GM13976 (cell line): ENCODE measurements at regions not wholly inside any gene's neighbourhood (a gene's known extent, or its start where the extent isn't known, plus 50 kb on each side); places are given as distances from the start of the nearest gene placed in this dataset.
"Not testable (repeated sequence)": the region's sequence is repeated elsewhere in the genome, so short reads cannot be mapped to it uniquely, and the experiment has no call there.

Source experiments
- DNase-seq: peaks from one replicate; pipeline ENCODE4 v3.0.0; 2012; ENCODE audit warnings: low spot score
- CTCF ChIP-seq: IDR thresholded peaks from 2 replicates; pipeline ENCODE4 v1.5.1; 2012; ENCODE audit warnings: borderline replicate concordance, mild to moderate bottlenecking; ENCODE audit not compliant: insufficient read depth; ENCODE audit errors: extremely low read depth, missing control alignments, control extremely low read depth
- in situ Hi-C: fragments of 300-500 bp; cut with MboI; formaldehyde crosslinking; loops from one replicate; pipeline ENCODE4 v1.12.0; 2022; ENCODE audit warnings: low sequenced_read_pairs, mixed read lengths, inconsistent platforms; ENCODE audit not compliant: unreplicated experiment

GRCh38 chr21:15301014-15301413 lies 236.2 kb upstream of the NRIP1 start:
- no peak for TF ChIP-seq CTCF
- no peak for DNase-seq
- in situ Hi-C loops = no loop called here

DNA sequence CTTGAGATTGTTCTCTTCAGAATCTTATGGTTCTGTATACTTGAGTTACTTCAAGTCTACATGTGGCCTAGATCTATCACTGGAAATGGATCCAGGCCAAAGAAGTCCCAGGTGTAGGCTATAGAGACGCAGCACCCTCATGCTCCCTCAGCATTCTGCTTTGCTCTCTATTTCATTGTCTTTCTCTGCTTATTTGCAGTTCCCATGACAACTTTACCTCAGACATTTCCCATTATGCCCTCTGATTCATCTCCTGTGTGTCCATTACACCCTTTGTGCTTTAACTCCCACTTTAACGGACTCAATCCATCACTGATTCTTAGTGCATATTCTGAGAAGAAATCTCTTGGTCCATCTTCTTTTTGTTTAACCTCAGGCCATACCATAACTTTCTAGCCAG lies 236.9 kb upstream of the NRIP1 start:
- DNase-seq = no peak
- in situ Hi-C loops = no loop called here
- no peak for TF ChIP-seq CTCF

DNA sequence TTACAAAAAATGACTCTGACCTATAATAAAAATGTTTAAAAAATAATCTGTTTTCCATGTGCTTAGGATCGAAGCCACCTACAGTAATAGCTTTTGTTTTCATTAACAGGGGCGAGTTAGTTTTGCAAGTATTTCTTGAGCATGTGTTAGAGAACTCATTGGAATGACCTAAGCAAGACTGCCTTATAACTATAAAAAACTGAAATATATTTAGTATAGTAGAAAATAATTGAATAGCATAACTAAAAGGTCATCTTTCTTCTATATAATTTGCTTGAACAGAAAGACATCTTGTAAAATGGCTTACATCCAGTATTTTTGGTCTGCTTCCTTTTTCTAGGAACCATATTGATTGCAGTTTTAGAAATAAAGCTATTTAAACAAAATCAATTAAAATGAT lies 241.5 kb upstream of the NRIP1 start:
- in situ Hi-C loops = no loop called here
- no peak for DNase-seq
- TF ChIP-seq CTCF = no peak

DNA sequence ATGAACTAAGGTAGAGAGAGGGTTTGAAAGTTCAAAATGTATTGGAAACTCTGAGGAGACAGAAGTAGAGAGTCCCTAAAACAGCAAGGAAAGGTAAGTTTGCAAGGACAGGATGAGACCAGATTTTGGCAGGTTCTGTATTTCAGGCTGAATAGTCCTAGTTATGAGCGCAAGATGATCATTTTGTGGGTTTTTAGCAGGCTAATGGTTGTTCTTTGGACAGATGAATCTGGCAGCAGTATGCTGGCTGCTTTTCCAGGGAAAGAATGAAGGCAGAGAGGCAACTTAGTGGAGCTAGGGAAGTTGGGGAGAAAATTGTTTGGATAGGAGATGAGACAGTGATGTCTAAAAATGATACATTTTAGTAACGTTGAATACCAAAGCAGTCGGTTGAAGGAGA lies 243.5 kb upstream of the NRIP1 start:
- no peak for DNase-seq

DNA sequence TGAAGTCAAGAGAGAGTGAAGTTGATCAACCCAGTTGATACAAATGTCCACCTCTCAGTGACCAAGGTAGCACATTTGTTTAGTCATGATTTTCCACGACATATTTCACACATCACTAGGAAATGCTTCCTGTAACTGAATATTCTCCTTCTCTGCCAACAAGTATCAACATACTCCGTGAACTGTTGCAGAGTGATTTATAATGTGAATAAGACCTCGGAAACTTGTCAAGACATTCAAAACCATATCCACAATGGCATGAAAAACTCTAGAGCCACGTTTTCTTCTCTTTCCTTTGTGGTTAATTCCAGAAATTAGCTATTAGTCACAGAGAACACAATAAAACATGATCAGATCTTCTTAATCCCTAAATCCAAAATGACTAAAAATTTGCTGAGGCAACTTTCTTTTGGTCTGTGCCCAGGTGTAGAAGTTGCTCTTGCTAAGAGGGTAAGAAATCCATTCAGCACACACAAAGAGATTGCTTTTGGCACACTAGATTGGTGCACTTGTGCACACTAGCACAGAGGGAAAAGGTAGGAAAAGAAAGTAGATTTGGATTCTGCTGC lies 244.3 kb upstream of the NRIP1 start:
- in situ Hi-C loops = no loop called here
- TF ChIP-seq CTCF = no peak
- DNase-seq = no peak

More for the DNA sequence above, 243.5 kb upstream of the NRIP1 start:
- in situ Hi-C loops = no loop called here
- no peak for TF ChIP-seq CTCF

DNA sequence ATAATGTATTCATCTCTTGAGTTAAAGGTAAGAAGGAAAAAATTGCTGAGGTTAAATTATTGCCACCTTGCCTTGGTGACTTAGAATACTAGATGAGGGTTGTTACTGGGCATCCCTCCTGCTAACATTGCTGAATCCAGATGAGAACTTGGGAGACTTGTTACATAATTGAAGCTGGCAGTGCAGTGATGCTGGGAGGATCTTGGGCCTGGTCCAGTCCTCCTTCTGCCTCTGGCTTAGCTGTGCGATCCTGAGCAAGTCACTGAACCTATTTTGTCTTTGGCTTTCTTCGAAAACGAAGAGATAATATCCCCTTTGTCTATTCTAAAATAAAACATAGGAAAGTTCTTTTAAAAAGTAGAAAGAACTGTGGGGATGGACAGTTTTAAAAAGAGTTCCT lies 244.9 kb upstream of the NRIP1 start:
- no peak for DNase-seq
- no peak for TF ChIP-seq CTCF
- in situ Hi-C loops = no loop called here

- no peak for TF ChIP-seq CTCF
- in situ Hi-C loops = no loop called here
- no peak for DNase-seq
Measured at GRCh38 chr21:15311510-15311909, 246.7 kb upstream of the NRIP1 start.

- DNase-seq, in situ Hi-C loops: not testable (repeated sequence)
Measured at GRCh38 chr21:15317034-15317433, 252.2 kb upstream of the NRIP1 start.
